Motor neuron (in vitro differentiated cells): ENCODE measurements at regions not wholly inside any gene's neighbourhood (a gene's known extent, or its start where the extent isn't known, plus 50 kb on each side); places are given as distances from the start of the nearest gene placed in this dataset.
"Not testable (repeated sequence)": the region's sequence is repeated elsewhere in the genome, so short reads cannot be mapped to it uniquely, and the experiment has no call there.

Experiments
- ATAC-seq, 8 experiments: fragments of 200-7000 bp; cut with Tn5 transposase; replicated peaks in 6 of 8; 2 replicates each; pipeline ENCODE4 v1.8.0; 2021; ENCODE audit warnings: mild to moderate bottlenecking in 8 of 8, moderate library complexity in 8 of 8
- H3K27ac ChIP-seq, 2 donors: fragments of 250-450 bp; sonication (Bioruptor Pico); 2 replicates each; pipeline ENCODE4 v1.9.0; 2021; ENCODE audit warnings: antibody characterized with exemption in 2 of 2, mild to moderate bottlenecking in 2 of 2, moderate library complexity in 1 of 2
- H3K4me1 ChIP-seq, 2 donors: fragments of 250-450 bp; sonication (Bioruptor Pico); replicated peaks in 1 of 2; 2 replicates each; pipeline ENCODE4 v1.6.1; 2021; ENCODE audit warnings: antibody characterized with exemption in 2 of 2, mild to moderate bottlenecking in 2 of 2, moderate library complexity in 1 of 2
- H3K4me3 ChIP-seq, 5 donors: fragments of 250-450 bp; sonication (Bioruptor Pico); 2 replicates each; pipeline ENCODE4 v1.9.0; 2021; ENCODE audit warnings: antibody characterized with exemption in 5 of 5, mild to moderate bottlenecking in 5 of 5, moderate library complexity in 4 of 5
- WGBS, 10 experiments: fragments of 450-650 bp; shearing (Covaris generic); methylation state at CpG; one replicate each; pipeline ENCODE4 v1.0.0; 2022; 5-methylcytosine and 5-hydroxymethylcytosine counted together
- in situ Hi-C, 9 experiments: fragments of 400-800 bp; cut with MboI; loops; one replicate each; pipeline ENCODE4 v1.15.0; 2021; ENCODE audit warnings: low sequenced_read_pairs in 9 of 9, low pct_unique_long_range_greater_than_20kb in 2 of 9; ENCODE audit not compliant: unreplicated experiment in 9 of 9

- 16 to 100% (median 88%) methylated on average over 1 to 2 of the region's 2 CpGs; no CpG with 5 or more reads in 1 of the 10 experiments for WGBS, 10 experiments
- ATAC-seq, result no peak
- Histone ChIP-seq H3K27ac (no peak overlapping the region), H3K4me1 (no peaks in the 10 kb centered on the region), H3K4me3 (no peak overlapping the region)
- in situ Hi-C loops, result no loop called here
Observed at GRCh38 chr12:29004936-29005304, 144.2 kb upstream of the FAR2 start.

DNA sequence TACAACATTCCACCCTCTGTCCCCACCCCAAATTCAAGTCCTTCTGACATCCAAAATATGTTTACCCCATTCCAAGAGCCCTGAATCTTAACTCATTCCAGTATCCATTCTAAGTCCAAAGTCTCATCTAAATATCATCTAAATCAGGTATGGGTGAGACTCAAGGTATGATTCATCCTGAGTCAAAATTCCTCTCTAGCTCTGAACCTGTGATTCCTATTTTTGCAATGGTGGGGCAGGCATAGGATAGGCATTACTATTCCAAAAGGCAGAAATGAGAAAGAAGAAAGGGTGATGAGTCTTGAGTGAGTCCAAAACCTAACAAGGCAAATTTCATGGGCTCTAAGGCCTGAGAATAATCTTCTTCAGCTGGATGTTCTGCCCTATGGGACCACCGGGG, 140.3 kb upstream of the FAR2 start:
- ATAC-seq, result no peak
- Histone ChIP-seq H3K27ac (no peak overlapping the region), H3K4me1 (no peaks in the 10 kb centered on the region), H3K4me3 (no peak overlapping the region)
- in situ Hi-C loops, result no loop called here
- 78 to 100% (median 88%) methylated on average over 1 of the region's 1 CpG; no CpG with 5 or more reads in 7 of the 10 experiments for WGBS, 10 experiments

GRCh38 chr12:29012673-29013072, 136.4 kb upstream of the FAR2 start:
- in situ Hi-C loops, result no loop called here
- Histone ChIP-seq H3K4me1 (no peaks in the 10 kb centered on the region), H3K27ac (no peak overlapping the region), H3K4me3 (no peak overlapping the region)
- WGBS, 10 experiments, result 36 to 100% (median 78%) methylated on average over 2 to 4 of the region's 4 CpGs; no CpG with 5 or more reads in 2 of the 10 experiments
- ATAC-seq, result no peak

DNA sequence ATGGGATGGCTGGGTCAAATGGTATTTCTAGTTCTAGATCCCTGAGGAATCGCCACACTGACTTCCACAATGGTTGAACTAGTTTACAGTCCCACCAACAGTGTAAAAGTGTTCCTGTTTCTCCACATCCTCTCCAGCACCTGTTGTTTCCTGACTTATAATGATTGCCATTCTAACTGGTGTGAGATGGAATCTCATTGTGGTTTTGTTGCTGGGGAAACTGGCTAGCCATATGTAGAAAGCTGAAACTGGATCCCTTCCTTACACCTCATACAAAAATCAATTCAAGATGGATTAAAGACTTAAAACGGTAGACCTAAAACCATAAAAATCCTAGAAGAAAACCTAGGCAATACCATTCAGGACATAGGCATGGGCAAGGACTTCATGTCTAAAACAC, 131.5 kb upstream of the FAR2 start:
- ATAC-seq, H3K27ac ChIP-seq, H3K4me1 ChIP-seq, in situ Hi-C loops, H3K4me3 ChIP-seq: not testable (repeated sequence)
- 100% methylated on average over 1 of the region's 2 CpGs; no CpG with 5 or more reads in 7 of the 10 experiments for WGBS, 10 experiments

DNA sequence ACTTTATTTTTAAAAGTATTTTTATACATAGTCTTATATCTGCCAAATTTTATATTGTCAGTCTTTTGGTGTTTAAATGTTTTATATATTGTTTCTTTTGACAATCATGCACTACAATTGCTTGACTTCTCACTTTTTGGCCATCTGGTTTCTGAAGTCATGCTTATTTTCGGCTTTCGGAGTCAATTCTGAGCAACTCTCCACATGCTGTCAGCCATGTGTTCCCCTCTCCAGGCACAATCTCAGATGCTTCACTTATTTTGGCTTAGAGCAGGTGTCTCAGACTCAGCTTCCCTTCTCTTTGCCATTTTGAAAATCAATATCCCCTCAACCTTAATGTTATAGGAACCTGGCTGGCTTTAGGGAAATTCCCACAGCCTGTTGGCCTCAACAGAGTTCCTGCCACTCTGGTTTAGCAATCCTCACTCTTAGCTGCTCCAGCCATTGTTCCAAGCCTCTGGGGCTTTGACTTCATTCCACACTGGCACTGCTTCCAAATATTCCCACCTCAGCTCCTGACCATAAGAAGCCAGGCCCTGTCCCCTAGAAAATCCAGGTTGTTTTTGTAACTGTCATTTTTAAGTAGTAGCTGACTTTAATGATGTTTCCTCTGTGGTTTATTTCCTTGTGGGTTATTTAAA, 125.5 kb upstream of the FAR2 start:
- Histone ChIP-seq H3K4me1 (peaks cover 0 to 3% of the 10 kb centered on the region in 2 donors), H3K4me3 (no peak overlapping the region), H3K27ac (no peak overlapping the region)
- no peak for ATAC-seq
- WGBS, 10 experiments, result 63 to 100% (median 93%) methylated on average over 1 to 2 of the region's 2 CpGs; no CpG with 5 or more reads in 1 of the 10 experiments
- in situ Hi-C loops, result no loop called here

DNA sequence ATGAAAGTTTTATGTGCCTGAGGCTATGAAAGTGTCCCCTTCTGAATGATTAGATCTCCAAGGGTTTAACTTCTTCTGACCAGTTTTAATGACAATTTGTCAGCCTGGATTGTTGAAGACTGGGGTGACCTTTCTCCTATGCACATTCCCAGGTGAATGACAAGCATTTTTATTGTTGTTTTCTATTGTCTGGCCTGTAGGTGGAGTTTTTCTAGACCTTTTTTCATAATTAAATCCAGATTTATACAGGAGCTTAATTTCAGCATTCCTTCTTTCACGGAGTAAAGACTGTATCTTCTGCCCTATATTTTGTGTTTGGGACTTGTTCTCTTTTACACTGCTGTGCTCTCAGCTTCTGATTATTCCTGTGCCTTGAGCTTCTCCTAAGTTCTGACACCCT, 125.0 kb upstream of the FAR2 start:
- ATAC-seq, result peak in 2 of 8 experiments; percentile 38 to 54
- WGBS, 10 experiments, result 0 to 100% (median 63%) methylated on average over 1 of the region's 1 CpG; no CpG with 5 or more reads in 1 of the 10 experiments
- in situ Hi-C loops, result no loop called here

GRCh38 chr12:29025937-29026336, 123.1 kb upstream of the FAR2 start:
- Histone ChIP-seq H3K4me3 (no peak overlapping the region), H3K27ac (no peak overlapping the region), H3K4me1 (peaks cover 0 to 3% of the 10 kb centered on the region in 2 donors)
- in situ Hi-C loops, result no loop called here
- WGBS, 10 experiments, result 63 to 100% (median 94%) methylated on average over 1 to 2 of the region's 2 CpGs; no CpG with 5 or more reads in 1 of the 10 experiments
- ATAC-seq, result no peak

More for the DNA sequence above, 125.0 kb upstream of the FAR2 start:
- Histone ChIP-seq H3K27ac (no peak overlapping the region), H3K4me3 (no peak overlapping the region), H3K4me1 (peaks cover 0 to 3% of the 10 kb centered on the region in 2 donors)

DNA sequence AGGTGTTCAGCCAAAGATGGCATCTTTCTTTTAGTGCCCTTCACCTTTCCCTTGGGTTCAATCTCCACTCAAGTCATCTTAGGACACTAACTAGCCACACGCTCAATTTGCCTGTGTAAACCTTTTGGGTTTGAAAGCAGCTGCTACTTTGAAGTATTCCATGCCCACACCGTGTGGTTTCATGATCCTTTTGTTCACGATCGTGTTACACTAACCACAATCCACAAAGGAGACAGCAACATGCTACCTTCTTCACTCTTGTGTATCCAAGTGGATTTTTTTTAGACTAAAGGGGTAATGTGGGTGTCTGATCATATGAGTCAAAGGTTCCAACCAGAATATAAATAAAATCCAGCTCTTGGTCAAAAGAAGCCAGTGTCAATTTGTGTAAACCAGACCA, 122.7 kb upstream of the FAR2 start:
- Histone ChIP-seq H3K4me1 (peaks cover 0 to 3% of the 10 kb centered on the region in 2 donors), H3K27ac (no peak overlapping the region), H3K4me3 (no peak overlapping the region)
- in situ Hi-C loops, result no loop called here
- 20 to 81% (median 61%) methylated on average over 2 to 4 of the region's 4 CpGs; no CpG with 5 or more reads in 3 of the 10 experiments for WGBS, 10 experiments
- ATAC-seq, result no peak

DNA sequence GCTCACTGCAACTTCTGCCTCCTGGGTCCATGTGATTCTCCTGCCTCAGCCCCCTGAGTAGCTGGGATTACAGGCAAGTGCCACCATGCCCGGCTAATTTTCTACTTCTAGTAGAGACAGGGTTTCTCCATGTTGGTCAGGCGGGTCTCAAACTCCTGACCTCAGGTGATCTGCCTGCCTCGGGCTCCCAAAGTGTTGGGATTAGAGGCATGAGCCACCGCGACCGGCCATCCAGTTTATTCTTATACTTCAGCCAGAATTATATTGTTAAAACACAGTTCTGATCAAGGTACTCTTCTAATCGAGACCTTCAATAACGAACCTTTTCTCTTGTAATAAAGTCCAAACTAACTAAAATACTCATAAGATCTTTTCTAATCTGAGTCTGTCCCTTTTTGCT, 119.6 kb upstream of the FAR2 start:
- 82 to 100% (median 89%) methylated on average over 2 to 4 of the region's 8 CpGs; no CpG with 5 or more reads in 1 of the 10 experiments for WGBS, 10 experiments

GRCh38 chr12:29030006-29030405, 119.1 kb upstream of the FAR2 start:
- 0 to 91% (median 67%) methylated on average over 1 of the region's 1 CpG; no CpG with 5 or more reads in 3 of the 10 experiments for WGBS, 10 experiments
- Histone ChIP-seq H3K4me1 (peaks cover 0 to 3% of the 10 kb centered on the region in 2 donors), H3K27ac (no peak overlapping the region), H3K4me3 (no peak overlapping the region)
- no peak for ATAC-seq
- in situ Hi-C loops, result no loop called here

More for the DNA sequence above, 119.6 kb upstream of the FAR2 start:
- H3K27ac ChIP-seq, in situ Hi-C loops, H3K4me1 ChIP-seq, H3K4me3 ChIP-seq, ATAC-seq: not testable (repeated sequence)

DNA sequence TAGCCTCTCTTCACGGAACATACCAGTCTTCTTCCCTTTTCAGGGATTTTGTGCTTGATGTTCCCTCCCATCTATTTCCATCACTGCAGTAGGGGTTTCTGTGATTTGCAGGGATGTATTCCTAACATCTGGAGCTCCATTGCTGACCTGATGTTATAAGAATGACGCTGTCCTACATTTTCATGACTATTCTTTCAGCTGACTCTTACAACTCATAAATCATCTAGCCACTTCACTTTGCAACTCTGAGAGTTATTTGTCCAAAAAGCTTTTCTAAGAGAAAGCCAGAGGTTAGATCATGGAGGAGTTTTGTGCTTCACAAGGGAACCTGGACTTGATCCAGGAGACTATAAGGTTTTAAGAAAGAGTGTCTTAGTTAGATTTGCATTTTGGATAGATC, 116.6 kb upstream of the FAR2 start:
- Histone ChIP-seq H3K4me3 (no peak overlapping the region), H3K4me1 (peaks cover 0 to 3% of the 10 kb centered on the region in 2 donors), H3K27ac (no peak overlapping the region)
- in situ Hi-C loops, result no loop called here
- ATAC-seq, result peak in 2 of 8 experiments; percentile 23 to 37
- 38 to 100% (median 82%) methylated on average over 1 to 2 of the region's 2 CpGs for WGBS, 10 experiments

GRCh38 chr12:29033519-29033918, 115.6 kb upstream of the FAR2 start:
- ATAC-seq, result peak in 2 of 8 experiments; percentile 21 to 31
- 52 to 100% (median 78%) methylated on average over 1 to 2 of the region's 2 CpGs; no CpG with 5 or more reads in 1 of the 10 experiments for WGBS, 10 experiments
- H3K4me3 ChIP-seq, result no peak overlapping the region
- peaks cover 0 to 3% of the 10 kb centered on the region in 2 donors for H3K4me1 ChIP-seq
- no peak overlapping the region for H3K27ac ChIP-seq
- in situ Hi-C loops, result no loop called here

DNA sequence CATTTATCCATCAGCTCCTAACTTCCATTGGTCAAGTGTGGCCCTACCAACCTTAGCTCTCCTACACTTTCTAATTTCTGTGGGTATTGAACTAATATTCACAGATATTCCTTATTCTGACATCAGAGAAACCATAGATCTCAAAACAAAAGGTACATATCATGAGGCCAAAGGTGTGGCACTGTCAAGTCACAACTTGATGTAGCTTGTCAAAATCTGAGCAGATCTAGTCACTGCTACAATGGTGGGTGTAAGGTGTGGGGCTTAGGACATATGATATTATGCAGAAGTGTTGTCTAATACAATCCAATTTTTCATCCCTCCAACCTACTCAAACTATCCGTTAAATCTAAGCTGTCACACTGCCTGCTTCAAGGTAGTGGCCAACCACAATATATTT, 114.0 kb upstream of the FAR2 start:
- H3K27ac ChIP-seq, result no peak overlapping the region
- peaks cover 0 to 3% of the 10 kb centered on the region in 2 donors for H3K4me1 ChIP-seq
- no peak overlapping the region for H3K4me3 ChIP-seq
- in situ Hi-C loops, result no loop called here
- no peak for ATAC-seq
- WGBS, 10 experiments, result 86 to 100% (median 100%) methylated on average over 1 of the region's 1 CpG; no CpG with 5 or more reads in 4 of the 10 experiments

DNA sequence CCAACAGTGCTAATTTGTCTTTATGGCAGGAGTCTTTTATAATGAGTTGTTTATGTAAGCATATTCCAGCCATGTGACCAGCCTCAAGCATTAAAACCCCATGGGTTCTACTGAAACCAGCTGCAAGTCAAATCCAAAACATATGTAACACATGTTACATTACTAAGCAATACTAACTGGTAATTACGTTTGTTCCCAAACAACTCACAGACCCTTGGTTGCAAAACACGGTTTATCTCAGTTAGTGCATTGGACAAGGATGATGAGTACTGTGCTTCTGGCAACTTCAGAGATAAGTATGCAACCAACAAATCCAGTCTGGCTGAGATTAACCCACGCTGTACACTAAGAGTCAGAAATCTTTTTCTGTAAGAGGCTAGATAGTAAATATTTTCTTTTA, 110.1 kb upstream of the FAR2 start:
- Histone ChIP-seq H3K27ac (no peak overlapping the region), H3K4me3 (no peak overlapping the region), H3K4me1 (peaks cover 3 to 11% of the 10 kb centered on the region in 2 donors)
- in situ Hi-C loops, result no loop called here
- 0 to 90% (median 5%) methylated on average over 1 to 3 of the region's 3 CpGs; no CpG with 5 or more reads in 2 of the 10 experiments for WGBS, 10 experiments
- peak in 3 of 8 experiments; percentile 48 to 71 (median 60) for ATAC-seq
